ENCODE measurements at regions not wholly inside any gene's neighbourhood (a gene's known extent, or its start where the extent isn't known, plus 50 kb on each side); places are given as distances from the start of the nearest gene placed in this dataset.

DNA sequence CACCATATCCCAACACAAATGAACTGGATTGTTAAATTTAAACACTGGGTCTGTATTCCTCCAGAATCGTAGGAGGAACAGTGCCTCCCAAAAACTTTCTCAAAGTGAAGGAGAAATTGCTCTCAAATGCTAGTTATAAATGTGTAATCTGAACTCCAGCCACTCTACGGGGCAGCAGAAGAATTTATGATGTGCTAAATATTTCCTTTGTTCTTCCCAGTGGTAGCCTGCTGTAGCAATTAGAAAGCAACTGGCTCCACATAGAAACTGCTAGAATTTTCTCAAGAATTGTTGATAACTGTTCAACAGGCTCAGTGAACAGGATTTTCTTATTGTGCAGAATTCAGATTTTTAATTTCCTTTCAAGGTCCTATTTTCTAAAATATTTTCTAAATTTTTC lies 49.8 kb upstream of the EYA4 start:
- no peaks in the 10 kb centered on the region for H3K27me3 Mint-ChIP-seq (ENCODE audit: low read depth)
- H3K4me3 Mint-ChIP-seq = no peak overlapping the region
- peaks cover 32% of the 10 kb centered on the region for H3K4me1 Mint-ChIP-seq
- peak overlapping the region in 2 of 3 experiments; percentile 6 to 17 for H3K27ac Mint-ChIP-seq
- H3K9me3 Mint-ChIP-seq = peaks cover 23% of the 10 kb centered on the region
- no peaks in the 10 kb centered on the region for H3K36me3 Mint-ChIP-seq (ENCODE audit: low read depth)
- TF ChIP-seq, protein P1, sequence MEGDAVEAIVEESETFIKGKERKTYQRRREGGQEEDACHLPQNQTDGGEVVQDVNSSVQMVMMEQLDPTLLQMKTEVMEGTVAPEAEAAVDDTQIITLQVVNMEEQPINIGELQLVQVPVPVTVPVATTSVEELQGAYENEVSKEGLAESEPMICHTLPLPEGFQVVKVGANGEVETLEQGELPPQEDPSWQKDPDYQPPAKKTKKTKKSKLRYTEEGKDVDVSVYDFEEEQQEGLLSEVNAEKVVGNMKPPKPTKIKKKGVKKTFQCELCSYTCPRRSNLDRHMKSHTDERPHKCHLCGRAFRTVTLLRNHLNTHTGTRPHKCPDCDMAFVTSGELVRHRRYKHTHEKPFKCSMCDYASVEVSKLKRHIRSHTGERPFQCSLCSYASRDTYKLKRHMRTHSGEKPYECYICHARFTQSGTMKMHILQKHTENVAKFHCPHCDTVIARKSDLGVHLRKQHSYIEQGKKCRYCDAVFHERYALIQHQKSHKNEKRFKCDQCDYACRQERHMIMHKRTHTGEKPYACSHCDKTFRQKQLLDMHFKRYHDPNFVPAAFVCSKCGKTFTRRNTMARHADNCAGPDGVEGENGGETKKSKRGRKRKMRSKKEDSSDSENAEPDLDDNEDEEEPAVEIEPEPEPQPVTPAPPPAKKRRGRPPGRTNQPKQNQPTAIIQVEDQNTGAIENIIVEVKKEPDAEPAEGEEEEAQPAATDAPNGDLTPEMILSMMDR (IDR thresholded peaks at IDR 0.05; ENCODE audit: unreplicated experiment in 3 of 3) = no peak
